Esophagus squamous epithelium (tissue), 4 donors: ENCODE measurements at regions not wholly inside any gene's neighbourhood (a gene's known extent, or its start where the extent isn't known, plus 50 kb on each side); places are given as distances from the start of the nearest gene placed in this dataset.

Experiments
- POLR2A ChIP-seq, 4 donors: fragments of 450-650 bp; IDR thresholded peaks; one replicate each; pipeline ENCODE4 v1.6.1; 2017; ENCODE audit warnings: antibody characterized with exemption in 4 of 4, mild to moderate bottlenecking in 4 of 4, moderate library complexity in 3 of 4
- TF ChIP-seq, protein P1 (sequence below), 6 experiments: fragments of 450-650 bp in 4 of 6; fragments of 200-600 bp in 2 of 6; sonication (generic) in 2 of 6; IDR thresholded peaks; one replicate each; pipeline ENCODE4 v1.5.1; 2016 to 2019; ENCODE audit warnings: antibody characterized with exemption in 6 of 6, mild to moderate bottlenecking in 4 of 6, moderate library complexity in 4 of 6

DNA sequence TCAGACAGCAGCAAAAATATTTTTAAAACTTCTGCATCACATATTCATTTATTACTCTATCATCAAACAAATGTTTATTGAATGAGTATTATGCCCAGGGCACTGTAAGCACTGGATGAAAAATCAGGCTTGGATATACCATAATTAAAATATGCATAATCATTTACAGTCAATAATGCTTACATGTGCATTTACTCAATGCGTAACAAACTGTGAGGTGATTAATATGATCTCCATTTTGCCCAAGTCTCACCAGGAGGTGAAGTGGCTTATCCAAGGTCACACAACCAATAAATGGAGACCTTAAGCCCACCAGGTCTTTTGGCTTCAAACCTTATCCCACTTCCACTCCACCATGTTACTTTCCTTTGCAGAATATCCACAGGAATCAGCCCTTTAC lies 117.3 kb upstream of the SLC24A5 start:
- TF ChIP-seq POLR2A (IDR thresholded peaks at IDR 0.05): no peak
- TF ChIP-seq, protein P1, sequence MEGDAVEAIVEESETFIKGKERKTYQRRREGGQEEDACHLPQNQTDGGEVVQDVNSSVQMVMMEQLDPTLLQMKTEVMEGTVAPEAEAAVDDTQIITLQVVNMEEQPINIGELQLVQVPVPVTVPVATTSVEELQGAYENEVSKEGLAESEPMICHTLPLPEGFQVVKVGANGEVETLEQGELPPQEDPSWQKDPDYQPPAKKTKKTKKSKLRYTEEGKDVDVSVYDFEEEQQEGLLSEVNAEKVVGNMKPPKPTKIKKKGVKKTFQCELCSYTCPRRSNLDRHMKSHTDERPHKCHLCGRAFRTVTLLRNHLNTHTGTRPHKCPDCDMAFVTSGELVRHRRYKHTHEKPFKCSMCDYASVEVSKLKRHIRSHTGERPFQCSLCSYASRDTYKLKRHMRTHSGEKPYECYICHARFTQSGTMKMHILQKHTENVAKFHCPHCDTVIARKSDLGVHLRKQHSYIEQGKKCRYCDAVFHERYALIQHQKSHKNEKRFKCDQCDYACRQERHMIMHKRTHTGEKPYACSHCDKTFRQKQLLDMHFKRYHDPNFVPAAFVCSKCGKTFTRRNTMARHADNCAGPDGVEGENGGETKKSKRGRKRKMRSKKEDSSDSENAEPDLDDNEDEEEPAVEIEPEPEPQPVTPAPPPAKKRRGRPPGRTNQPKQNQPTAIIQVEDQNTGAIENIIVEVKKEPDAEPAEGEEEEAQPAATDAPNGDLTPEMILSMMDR (IDR thresholded peaks at IDR 0.05): no peak
